Fibroblast of skin of left quadriceps (primary cell): ENCODE measurements at regions not wholly inside any gene's neighbourhood (a gene's known extent, or its start where the extent isn't known, plus 50 kb on each side); places are given as distances from the start of the nearest gene placed in this dataset.
"Not testable (repeated sequence)": the region's sequence is repeated elsewhere in the genome, so short reads cannot be mapped to it uniquely, and the experiment has no call there.

Experiments
- DNase-seq, 2 experiments: peaks; one replicate each; pipeline ENCODE4 v3.0.0-alpha.2; 2013; ENCODE audit warnings: low read depth in 2 of 2

- no peak for DNase-seq
Measured at GRCh38 chr3:14252321-14253021, 73.9 kb downstream of the LSM3 start.

- no peak for DNase-seq
Measured at GRCh38 chr3:14253022-14253706, 74.5 kb downstream of the LSM3 start.

DNA sequence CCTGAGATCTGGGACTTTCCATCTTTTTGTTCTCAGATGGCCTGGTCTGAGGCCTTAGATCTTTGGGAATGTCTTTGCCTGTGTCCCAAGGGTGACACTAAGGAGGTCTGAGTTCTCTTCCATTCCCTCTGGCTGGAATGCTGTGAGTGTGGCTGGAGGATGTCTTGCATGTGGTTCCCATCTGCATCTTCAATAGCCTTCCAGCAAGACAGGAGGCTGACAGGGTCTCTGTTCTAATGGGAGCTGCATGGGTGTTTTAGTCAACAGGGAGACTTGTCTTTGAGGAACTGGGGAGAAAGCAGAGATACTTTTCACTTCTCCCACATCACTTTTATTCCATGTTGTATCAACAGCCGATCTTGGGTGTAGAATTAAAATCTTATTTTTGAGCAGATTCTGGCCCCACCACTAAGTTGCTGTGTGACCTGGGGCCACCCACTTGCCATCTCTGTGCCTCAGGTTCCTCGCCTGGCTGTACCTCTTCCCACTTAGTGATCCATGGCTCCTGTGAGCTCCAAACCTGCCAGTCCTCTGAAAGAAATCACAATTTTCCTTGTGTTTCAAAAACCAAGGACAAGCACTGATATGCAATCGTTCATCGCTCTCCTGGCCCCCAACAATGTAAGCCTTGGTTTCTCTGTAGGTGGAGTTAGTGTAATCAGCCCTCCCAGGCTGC lies 75.2 kb downstream of the LSM3 start:
- DNase-seq, result no peak

- no peak for DNase-seq
Measured at GRCh38 chr3:14254812-14255702, 76.4 kb downstream of the LSM3 start.

DNA sequence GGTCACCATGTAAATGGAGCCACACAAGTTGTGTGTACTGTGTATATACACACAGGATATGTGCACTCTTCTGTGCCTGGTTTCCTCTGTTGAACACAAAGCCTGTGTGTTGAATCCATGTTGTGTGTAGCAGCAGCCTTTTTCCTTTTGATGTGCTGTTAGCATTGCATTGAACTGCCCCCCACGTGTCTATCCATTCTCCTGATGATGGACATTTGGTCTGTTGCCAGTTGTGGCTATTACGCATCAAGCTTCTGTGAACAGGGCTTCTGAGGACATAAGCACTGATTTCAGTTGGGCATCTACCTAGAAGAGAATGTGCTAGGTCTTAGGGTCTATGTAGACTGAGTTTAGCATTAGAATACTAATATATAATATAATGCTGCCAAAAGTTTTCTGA lies 77.4 kb downstream of the LSM3 start:
- no peak for DNase-seq

GRCh38 chr3:14256561-14257342 lies 78.1 kb downstream of the LSM3 start:
- DNase-seq, result no peak

DNA sequence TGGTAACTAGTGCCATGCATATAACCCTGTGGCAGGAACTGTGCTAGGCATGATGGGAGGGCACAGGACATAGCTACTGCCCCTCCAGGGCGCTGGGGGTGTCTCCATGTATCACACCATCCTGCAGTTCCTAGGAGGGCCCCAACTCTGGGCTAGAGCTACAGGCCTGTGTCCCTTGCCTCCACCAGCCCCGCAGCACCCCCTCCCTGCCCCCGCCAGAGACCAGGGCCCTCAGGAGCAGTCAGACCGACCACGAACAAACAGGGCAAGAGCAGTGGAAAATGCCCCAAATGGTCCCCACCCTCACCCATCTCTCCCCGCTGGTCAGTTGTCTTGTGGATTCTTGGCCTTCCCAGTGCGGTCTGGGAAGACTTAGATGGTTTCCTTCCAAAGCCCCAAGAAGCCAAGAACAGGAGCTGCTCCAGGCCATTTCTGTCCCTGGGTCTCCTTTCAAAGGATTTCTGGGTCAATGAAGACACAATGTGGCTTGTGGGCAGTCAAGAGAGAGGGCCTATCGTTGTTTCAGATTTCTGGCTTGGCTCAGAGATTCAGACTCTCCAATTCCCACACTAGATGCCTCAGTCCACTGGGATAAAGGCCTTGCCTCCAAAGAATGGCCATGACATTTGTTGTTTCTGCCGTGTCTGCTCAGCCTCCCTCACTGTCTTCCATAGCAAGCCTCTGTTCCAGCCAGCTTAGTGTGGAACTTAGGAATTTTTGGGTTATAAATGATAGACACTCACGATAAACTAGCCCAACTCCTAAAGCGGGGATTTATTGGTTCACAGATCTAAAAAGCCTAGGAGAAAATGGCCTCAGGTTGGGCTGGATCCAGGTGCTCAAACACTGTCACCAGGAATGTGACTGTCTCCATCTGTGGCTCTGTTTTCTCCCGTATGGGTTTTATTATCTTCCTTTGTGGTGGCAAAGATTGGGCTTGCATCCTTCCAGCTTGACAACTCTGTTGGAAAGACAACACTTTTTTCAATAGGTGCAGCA lies 80.6 kb downstream of the LSM3 start:
- no peak for DNase-seq

DNA sequence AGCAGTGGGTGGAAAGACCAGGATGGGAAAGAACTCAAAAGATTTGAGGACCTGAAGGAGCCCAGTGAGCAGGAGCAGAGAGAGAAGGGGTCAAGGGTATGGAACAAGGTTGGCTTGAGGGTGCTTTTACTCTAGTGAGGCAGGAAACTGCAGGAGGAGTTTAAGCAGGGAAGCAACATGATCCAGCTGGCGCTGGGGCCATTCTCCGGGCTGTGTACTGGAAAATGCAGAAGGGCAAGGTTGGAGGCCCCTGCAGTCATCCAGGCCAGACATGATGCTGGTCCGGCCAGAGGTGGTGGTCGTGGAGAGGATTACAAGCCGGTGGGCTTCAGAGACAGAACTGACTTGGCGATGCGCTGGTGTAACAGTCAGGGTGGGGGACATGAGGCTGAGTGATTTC lies 81.8 kb downstream of the LSM3 start:
- no peak for DNase-seq

DNA sequence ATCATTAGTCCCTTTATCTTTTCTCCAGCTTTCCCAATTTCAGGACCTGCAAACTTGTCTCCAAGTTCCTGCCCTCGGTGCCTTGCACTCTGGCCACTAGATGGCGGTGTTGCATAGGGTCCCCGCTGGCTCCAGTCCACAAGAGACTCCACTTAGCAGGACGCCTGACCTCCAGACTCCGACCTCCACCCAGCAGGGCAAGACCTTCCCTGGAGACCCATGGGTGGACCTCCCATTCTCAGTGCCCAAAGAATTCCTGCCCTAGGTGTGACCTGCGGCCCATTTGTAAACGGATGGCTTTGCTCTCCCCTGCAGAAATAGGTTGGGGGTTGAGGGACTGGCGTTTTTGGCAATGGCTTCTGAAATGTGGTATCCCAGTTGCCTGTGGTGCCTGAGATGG lies 82.6 kb downstream of the LSM3 start:
- DNase-seq, result peak; percentile 44 to 47

GRCh38 chr3:14262212-14262611 lies 83.6 kb downstream of the LSM3 start:
- DNase-seq, result no peak

GRCh38 chr3:14262867-14263266 lies 84.2 kb downstream of the LSM3 start:
- no peak for DNase-seq

DNA sequence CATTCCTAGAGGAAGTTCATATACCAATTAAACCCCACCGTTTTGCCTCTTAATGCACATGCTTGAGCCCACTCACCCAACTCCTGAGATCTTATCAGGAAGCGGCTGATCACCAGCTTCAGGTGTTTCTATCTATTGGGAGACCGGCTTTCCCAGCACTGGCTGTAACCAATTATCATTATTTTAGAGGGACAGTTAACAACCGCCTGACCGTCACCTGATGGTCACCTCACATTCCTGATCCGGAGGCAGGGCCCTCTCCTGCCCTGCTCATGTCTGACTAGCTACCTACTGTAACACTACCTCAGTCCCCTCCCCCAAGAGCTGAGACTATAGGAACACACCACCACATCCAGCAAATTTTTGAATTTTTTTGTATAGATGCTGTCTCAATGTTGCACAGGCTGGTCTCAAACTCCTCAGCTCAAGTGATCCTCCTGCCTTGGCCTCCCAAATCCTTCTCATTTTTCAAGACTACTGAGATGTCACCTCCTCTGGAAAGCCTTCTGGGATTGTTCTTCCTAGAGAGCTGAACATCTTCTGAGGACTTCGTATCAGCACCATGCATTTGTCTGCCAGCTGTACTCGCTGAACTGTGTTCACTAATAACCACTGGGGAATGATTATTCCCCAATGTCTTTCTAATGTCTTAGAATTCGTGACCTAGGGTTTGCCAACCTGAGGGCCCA lies 84.8 kb downstream of the LSM3 start:
- no peak for DNase-seq

GRCh38 chr3:14265246-14265962 lies 86.8 kb downstream of the LSM3 start:
- DNase-seq, result no peak

DNA sequence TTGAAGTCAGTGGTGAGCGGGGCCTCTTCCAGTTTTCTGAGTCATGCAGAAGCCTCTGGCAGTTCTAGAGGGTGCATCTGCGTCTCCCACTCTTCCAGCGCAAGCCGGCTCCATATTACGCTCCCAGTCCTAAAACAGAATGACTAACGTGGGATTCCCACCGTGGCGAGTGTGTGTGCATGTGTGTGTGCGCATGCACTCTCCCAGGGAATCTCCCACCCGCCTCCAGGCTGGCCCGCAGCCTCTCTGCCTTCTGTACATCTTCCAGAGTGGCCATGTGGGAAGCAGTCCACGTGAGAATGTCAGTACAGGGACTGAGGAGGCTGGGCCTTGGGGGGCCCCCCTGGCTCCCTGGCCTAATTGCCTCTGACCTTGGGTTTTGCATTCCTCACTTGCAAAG lies 87.7 kb downstream of the LSM3 start:
- peak; percentile 65 to 69 for DNase-seq

DNA sequence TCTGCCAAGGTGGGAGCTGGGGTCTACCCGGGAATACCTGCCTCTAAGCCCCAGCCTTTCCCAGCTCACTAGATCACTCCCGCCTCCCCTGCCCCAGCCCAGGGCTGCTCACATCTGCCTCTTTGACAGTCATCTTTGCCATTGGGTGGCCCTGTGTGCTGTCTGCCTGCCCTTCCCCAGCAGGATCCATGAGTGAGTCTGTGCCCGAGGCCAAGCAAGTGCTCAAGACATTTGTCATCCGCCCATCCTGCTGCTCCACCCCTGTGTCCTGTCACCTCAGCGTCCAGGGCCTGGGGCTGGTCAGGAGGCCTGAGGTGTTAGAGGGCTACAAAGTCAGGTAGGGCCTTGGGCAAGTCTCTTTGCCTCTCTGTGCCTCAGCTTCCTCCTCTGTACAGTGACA lies 89.4 kb downstream of the LSM3 start:
- no peak for DNase-seq

- no peak for DNase-seq
Measured at GRCh38 chr3:14268897-14269296, 90.3 kb downstream of the LSM3 start.

DNA sequence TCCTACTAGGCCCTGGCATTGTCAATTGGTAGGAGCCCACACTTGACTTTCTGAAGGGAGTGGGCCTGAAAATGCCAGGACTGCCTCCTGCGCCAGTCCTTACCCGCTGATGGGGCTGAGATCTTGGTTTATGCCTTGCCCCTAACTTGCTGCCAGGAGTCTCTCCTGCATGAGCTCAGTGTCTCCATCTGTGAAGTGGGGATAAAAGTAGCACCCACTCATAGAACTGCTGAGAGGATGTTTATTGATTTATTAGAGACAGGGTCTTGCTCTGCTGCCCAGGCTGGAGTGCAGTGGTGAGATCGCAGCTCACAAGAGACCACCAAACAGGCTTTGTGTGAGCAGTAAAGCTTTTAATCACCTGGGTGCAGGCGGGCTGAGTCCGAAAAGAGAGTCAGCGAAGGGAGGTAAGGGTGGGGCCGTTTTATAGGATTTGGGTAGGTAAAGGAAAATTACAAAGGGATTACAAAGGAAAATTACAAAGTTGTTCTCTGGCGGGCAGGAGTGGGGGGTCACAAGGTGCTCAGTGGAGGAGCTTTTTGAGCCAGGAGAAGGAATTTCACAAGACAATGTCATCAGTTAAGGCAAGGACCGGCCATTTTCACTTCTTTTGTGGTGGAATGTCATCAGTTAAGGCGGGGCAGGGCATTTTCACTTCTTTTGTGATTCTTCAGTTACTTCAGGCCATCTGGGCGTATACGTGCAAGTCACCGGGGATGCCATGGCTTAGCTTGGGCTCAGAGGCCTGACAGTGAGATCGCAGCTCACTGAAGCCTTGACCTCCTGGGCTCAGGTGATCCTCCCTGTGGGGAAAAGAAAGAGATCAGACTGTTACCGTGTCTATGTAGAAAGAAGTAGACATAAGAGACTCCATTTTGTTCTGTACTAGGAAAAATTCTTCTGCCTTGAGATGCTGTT lies 93.7 kb downstream of the LSM3 start:
- not testable (repeated sequence) for DNase-seq
